ENCODE measurements at regions not wholly inside any gene's neighbourhood (a gene's known extent, or its start where the extent isn't known, plus 50 kb on each side); places are given as distances from the start of the nearest gene placed in this dataset.
"Not testable (repeated sequence)": the region's sequence is repeated elsewhere in the genome, so short reads cannot be mapped to it uniquely, and the experiment has no call there.

DNA sequence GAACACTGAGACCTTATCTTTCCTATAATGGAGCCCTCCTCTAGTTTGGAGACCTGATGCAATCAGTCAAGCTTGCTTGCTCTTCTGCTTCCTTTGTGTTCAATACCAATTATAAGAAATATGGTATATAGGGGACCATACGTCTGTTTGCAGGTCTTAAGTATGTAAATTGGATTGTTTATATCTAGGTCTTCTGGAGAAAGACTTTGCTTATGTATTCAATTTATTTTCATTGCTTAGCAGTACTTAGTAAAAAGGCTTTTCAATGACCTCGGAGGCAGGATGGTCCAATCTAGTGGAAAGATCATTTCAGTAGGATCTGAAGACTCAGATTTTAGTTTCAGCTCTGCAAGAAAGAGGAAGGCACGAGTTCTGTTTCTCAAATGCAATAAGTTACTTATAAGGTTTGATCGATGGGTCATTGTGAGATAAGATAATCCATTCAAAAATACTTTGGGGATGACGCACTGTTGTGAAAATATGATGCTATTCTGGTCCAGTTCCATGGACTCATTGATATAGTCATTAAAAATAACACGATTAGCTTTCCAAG is 571.6 kb downstream of the SH2D4B start:
- DNase-seq (ENCODE audit: low read depth) = no peak

DNA sequence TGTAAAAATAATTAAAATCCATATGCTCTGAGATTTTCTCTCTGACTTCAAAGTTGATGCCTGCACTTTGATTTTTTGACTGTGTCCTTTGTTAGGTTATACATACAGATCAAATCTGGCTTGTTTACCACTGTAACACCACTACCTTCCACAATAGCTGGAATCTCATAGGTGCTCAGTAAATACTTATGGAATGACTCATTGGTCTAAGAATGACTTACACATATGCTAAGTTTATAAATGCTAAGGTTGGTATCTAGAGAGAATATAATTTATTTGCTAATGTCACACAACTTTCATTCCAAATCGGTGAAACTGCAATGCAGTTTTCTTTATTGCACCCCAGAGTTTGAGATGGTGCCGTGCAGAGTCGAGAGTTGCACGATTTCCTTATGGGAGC is 578.5 kb downstream of the SH2D4B start:
- DNase-seq (ENCODE audit: low read depth) = no peak

DNA sequence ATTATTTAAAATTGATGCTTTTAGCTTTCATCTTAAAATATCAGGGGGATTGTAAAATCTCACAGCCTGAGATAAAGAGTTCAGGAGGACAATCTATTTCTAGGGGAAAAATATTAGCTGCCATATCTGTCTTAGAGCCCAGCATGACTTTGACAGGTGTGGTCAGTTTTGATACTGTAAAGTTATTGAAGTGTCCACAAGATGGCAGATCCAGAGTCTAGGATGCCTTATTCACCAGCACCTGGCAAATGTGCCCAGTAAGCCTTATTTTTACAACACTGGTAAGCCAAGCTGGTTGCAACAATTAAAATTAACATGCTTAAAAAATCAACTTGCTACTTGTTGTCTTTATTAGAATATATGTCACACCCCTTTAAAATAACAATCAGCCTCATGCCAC is 579.3 kb downstream of the SH2D4B start:
- DNase-seq (ENCODE audit: low read depth) = no peak

GRCh38 chr10:81127931-81128330 is 590.2 kb downstream of the SH2D4B start:
- no peak for DNase-seq (ENCODE audit: low read depth)

DNA sequence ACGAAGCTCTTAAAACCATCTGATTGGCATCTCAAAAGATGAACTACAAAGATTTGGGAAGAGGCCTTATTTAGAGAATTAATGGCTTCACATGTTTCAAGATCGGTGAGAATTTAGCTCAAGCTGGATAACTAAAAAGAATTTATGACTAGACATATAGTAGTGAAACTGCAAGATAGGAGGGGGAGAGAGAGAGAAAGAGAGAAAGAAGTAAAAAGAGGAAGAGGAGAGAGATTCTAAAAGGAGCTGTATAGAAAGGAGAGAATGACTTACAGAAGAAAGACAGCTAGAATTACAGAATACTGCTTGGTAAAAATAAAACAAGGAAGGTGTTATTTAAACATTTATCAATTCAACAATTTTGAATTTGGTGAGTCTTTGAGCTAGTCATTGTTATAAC is 592.3 kb downstream of the SH2D4B start:
- DNase-seq (ENCODE audit: low read depth) = no peak

GRCh38 chr10:81135851-81136250 is 598.1 kb downstream of the SH2D4B start:
- no peak for DNase-seq (ENCODE audit: low read depth)

DNA sequence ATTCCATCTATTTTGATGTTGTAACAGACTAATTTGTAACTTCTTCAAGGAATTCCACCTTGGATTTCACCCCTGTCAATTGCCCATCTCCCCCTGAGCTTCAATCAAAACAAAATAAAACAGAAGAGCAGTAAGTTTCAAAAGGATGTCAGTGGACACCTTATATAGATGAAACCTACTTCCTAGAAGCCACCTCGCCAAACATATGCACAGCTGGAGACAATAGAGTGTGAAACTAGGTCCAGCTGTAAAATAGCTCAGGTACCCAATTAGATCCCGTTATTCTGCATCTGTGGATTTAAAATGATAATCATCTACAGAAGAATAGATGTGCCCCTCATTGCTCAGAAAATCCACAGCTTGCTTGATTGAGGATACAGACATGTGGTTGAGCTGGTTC is 598.6 kb downstream of the SH2D4B start:
- no peak for DNase-seq (ENCODE audit: low read depth)

GRCh38 chr10:81145975-81146374 is 608.3 kb downstream of the SH2D4B start:
- no peak for DNase-seq (ENCODE audit: low read depth)

DNA sequence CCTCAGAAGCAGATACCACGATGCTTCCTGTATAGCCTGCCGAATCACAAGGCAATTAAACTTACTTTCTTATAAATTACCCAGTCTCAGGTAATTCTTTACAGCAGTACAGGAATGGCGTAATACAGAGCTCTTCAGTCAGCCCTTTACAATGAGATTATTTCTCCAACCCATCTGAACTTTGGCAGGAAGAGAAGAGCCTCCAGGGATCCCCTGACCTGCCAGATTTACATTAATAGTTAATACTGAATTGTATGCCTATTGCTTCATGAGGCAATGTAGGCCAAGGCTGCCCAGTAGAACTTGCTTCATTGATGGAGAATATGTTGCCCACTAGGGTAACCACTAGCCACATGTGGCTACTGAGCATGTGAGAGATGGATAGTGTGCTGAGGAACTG is 608.7 kb downstream of the SH2D4B start:
- DNase-seq (ENCODE audit: low read depth) = no peak

DNA sequence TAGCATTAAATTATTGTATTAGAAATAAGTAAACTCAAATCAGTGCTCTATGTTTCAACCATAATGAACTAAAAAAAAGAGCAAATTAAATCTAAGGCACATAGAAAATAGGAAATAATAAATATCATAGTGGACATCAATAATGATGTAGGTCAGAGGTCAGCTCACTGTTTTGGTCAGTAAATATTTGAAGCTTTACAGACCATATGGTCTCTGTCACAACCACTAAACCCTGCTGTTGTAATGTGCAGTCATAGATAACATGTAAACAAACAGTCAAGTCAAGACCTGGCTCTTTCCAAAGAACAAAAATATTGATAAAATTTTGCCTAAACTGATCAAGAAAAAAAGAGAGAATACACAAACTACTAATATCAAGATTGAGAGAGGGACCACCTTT is 615.0 kb downstream of the SH2D4B start:
- no peak for DNase-seq (ENCODE audit: low read depth)

DNA sequence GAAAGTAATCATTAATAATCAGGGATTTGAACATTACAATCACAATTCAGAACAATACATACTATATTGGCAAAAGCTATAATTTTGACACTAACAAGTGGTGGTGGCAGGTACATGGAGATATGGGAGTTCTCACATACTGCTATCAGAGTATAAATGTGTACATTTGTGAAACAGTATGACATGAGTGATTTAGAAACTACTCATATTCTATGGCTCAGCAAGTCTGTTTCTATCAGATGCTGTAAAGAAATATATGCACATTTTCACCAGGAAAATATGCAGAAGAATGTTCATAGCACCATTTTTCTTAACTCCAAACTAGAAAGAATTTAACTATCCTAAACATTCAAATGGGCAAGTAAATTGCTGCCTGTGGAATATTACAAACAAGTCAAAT is 620.0 kb downstream of the SH2D4B start:
- DNase-seq (ENCODE audit: low read depth) = no peak

GRCh38 chr10:81177651-81178244 is 640.0 kb downstream of the SH2D4B start:
- no peak for DNase-seq (ENCODE audit: low read depth)

- DNase-seq (ENCODE audit: low read depth) = no peak
These were observed 641.6 kb downstream of the SH2D4B start for GRCh38 chr10:81179324-81179723.

DNA sequence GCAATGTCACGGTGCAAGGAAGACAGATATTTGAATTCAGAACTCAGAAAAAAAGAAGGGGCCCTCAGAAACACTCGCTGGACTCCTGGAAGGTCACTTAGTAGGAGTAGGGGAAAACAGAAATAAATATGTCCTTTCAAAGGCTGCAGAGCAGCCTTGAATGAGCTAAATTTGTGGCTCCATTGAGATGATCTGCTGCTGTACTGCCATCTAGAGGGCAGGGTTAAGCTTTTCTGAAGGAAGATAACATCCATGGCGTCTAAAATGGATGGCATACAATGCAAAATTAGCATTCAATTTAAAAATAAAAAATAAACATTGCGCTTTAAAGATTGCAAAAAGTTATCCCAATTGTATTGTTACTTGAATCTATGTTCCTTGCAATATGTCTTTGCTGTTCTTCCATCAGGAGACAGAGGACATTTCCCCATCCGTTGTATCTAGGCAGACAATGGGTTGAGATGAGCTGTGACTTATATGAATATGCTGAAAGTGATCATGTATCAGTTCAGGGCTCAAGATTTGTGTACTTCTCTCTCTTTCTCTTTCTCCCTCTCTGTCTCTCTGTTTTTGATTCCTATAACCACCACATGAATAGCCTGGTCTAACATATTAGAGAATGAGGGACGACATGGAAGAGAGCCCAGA is 642.2 kb downstream of the SH2D4B start:
- DNase-seq (ENCODE audit: low read depth) = no peak

DNA sequence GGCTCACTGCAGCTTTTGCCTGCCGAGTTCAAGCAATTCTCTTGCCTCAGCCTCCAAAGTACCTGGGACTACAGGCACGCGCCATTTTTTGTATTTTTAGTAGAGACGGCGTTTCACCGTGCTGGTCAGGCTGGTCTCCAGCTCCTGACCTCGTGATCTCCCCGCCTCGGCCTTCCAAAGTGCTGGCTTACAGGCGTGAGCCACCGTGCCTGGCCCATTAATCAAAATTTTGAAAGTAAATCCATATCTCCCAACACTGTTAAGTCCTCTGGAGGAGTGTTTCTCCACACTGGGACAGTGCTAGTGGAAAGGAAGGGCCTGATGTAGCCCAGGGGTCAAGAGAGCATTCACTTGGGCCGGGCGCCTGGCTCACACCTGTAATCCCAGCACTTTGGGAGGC is 644.6 kb downstream of the SH2D4B start:
- DNase-seq (ENCODE audit: low read depth) = no peak

DNA sequence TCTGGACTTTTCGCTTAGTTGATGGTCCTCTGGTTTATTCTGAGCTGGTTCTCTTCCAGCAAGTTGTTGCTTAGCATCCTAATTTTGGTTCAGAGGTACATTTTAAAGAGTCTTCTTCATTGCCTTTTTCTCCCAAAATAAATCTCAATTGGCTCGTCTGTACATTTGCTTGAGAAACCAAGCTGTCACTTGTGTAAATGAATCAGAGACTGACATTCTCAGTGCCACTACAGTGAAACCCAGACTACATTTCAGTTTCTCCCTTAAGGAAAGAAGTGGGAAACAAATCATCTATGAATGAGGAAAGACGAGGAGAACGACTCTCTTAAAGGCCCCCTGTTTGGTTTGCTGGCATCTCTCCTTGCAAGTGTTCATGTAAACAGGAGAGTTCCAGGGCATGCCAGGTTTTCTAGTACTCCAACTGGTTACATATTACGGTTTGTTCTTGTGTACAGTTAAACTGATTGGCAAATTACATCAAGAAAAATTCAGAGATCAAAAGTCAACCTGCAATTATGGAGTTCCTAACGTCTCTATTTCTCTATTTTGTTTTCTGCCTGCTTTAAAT is 654.6 kb downstream of the SH2D4B start:
- no peak for DNase-seq (ENCODE audit: low read depth)

DNA sequence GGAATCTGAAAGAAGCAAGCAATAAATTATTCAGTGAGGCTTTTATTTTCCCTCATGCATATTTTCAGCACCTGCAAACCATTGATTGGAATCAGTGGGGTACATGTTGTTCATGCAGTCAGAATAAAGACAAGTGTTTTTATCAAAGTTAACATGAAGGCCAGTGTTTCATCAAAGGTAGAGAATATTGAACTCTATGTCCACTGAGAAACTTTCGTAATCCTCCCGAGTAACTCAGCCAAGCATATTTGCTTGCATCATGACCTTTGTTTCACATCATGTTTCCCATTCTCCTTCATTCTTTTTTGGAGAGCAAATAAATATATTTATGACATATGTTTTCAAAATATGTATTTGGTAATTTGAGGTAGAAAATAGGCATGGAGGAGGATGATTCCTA is 663.1 kb downstream of the SH2D4B start:
- no peak for DNase-seq (ENCODE audit: low read depth)

GRCh38 chr10:81207359-81207758 is 667.6 kb upstream of the NRG3 start:
- not testable (repeated sequence) for DNase-seq (ENCODE audit: low read depth)

DNA sequence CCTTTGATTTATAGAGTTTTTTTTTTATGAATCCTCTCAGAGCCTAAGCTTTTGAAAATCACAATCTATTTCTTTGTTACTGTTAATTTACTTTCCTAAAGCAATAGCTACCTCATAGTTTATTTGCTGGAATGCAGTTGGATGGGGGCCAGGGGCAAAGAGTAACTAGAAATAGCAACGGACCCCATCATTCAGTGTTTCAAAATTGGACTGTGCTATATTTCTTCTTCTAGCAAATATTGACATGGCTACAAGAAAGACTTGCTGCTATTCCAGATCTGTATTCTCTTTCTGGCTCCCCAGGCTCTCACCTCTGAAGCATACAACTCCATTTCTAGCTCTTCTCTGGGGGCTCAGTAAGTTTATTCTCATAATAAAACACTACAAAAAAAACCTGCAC is 661.6 kb upstream of the NRG3 start:
- DNase-seq (ENCODE audit: low read depth) = no peak

DNA sequence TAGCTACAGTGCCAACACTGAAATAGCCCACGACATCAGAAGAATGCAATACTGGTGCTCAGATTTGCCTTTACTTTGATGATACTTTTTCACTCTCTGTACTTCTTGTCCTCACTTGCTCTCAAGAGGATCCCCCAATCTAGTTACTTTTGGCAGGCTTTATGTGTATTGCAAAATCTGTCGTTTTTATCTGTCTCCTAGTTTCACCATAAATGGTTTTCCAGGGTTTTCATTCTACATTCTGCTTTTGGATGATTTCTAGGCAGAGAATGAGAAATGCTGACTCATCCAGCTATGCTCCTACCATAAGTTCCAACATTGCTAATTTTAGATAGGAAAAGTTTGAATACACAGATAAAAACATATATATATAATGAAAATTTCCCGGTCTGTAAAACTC is 659.5 kb upstream of the NRG3 start:
- DNase-seq (ENCODE audit: low read depth) = no peak

GRCh38 chr10:81216949-81217348 is 658.0 kb upstream of the NRG3 start:
- no peak for DNase-seq (ENCODE audit: low read depth)

DNA sequence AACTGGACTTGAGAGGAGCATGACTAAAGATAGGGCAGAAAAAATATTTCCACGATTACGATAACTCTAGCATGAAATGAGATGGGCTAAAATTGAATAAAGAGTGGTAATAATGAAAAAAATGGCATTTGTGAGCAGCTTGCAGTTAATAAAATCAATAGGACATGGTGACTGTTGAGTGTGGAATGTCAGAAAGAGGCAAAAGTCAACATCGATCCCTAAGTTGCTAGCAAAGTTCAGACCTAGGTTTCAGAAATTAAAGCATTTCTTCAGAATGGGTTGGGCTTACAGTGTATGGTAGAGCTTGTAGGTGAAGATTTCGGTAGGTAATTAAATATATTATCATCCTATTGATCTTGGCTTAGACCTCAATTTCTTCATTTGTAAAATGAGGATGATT is 656.7 kb upstream of the NRG3 start:
- DNase-seq (ENCODE audit: low read depth) = no peak

GRCh38 chr10:81219758-81220157 is 655.2 kb upstream of the NRG3 start:
- no peak for DNase-seq (ENCODE audit: low read depth)

DNA sequence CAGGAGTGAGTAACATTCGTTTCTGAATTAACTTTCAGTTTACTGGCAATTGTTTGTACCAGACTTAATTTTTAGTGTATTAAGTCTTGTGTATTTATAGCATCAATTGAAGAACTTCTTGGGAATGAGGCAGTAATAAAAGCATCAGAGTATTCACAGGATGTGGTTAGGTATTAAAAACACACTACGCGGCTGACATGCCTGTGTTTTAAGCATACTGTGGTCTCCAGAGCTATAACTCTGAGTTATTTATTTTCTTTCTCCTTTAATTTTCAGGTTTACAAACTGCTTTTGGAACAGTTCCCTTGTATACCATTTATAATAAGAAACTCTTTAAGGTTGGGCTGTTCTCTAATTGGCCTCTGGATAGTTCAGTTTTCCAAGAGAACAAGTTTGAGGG is 626.1 kb upstream of the NRG3 start:
- no peak for DNase-seq (ENCODE audit: low read depth)

Data from stimulated activated CD8-positive, alpha-beta memory T cell treated with anti-CD3 and anti-CD28 coated beads, Interleukin-15, amount 100 ng/mL, for 1 hour (primary cell).